IPS-18a (cell line): ENCODE measurements at regions not wholly inside any gene's neighbourhood (a gene's known extent, or its start where the extent isn't known, plus 50 kb on each side); places are given as distances from the start of the nearest gene placed in this dataset.
"Not testable (repeated sequence)": the region's sequence is repeated elsewhere in the genome, so short reads cannot be mapped to it uniquely, and the experiment has no call there.

Experiments used
- H3K27ac ChIP-seq: one replicate; pipeline ENCODE4 v1.5.1; 2013; ENCODE audit warnings: low read length
- H3K27me3 ChIP-seq: one replicate; pipeline ENCODE4 v1.6.1; 2013; ENCODE audit warnings: mild to moderate bottlenecking, low read length; ENCODE audit not compliant: control insufficient read depth, insufficient read depth
- H3K36me3 ChIP-seq: one replicate; pipeline ENCODE4 v1.6.1; 2013; ENCODE audit warnings: low read depth, low read length; ENCODE audit not compliant: control insufficient read depth
- H3K4me1 ChIP-seq: one replicate; pipeline ENCODE4 v1.6.1; 2013; ENCODE audit warnings: low read depth, low read length; ENCODE audit not compliant: control insufficient read depth
- H3K4me3 ChIP-seq: one replicate; pipeline ENCODE4 v1.5.1; 2013; ENCODE audit warnings: low read length
- H3K9ac ChIP-seq: one replicate; pipeline ENCODE4 v1.6.1; 2013; ENCODE audit warnings: mild to moderate bottlenecking, low read length, moderate library complexity
- H3K9me3 ChIP-seq: one replicate; pipeline ENCODE4 v1.6.1; 2013; ENCODE audit warnings: low read depth, low read length; ENCODE audit not compliant: control insufficient read depth

GRCh38 chr12:8396225-8397071, 59.3 kb upstream of the CLEC6A start:
- not testable (repeated sequence) for H3K27me3 ChIP-seq, H3K27ac ChIP-seq, H3K9ac ChIP-seq, H3K36me3 ChIP-seq, H3K4me1 ChIP-seq, H3K9me3 ChIP-seq
- peak overlapping the region; percentile 59 for H3K4me3 ChIP-seq

GRCh38 chr12:8397378-8397777, 58.4 kb upstream of the CLEC6A start:
- H3K4me3 ChIP-seq, H3K9ac ChIP-seq, H3K4me1 ChIP-seq, H3K36me3 ChIP-seq, H3K27me3 ChIP-seq, H3K9me3 ChIP-seq, H3K27ac ChIP-seq: not testable (repeated sequence)

GRCh38 chr12:8399496-8400034, 56.2 kb upstream of the CLEC6A start:
- not testable (repeated sequence) for H3K4me1 ChIP-seq, H3K4me3 ChIP-seq, H3K9ac ChIP-seq, H3K9me3 ChIP-seq, H3K36me3 ChIP-seq, H3K27ac ChIP-seq, H3K27me3 ChIP-seq

GRCh38 chr12:8403834-8404233, 51.9 kb upstream of the CLEC6A start:
- not testable (repeated sequence) for H3K4me3 ChIP-seq, H3K36me3 ChIP-seq, H3K9ac ChIP-seq, H3K9me3 ChIP-seq, H3K27ac ChIP-seq, H3K4me1 ChIP-seq, H3K27me3 ChIP-seq

- H3K27me3 ChIP-seq, result not testable (repeated sequence)
These were observed 51.4 kb upstream of the CLEC6A start for GRCh38 chr12:8404341-8404740.

More at GRCh38 chr12:8404341-8404740, 51.4 kb upstream of the CLEC6A start:
- H3K9ac ChIP-seq, H3K27ac ChIP-seq, H3K36me3 ChIP-seq, H3K4me3 ChIP-seq, H3K4me1 ChIP-seq, H3K9me3 ChIP-seq: not testable (repeated sequence)
